LNCaP clone FGC (cell line): ENCODE measurements at regions not wholly inside any gene's neighbourhood (a gene's known extent, or its start where the extent isn't known, plus 50 kb on each side); places are given as distances from the start of the nearest gene placed in this dataset.

Experiments
- DNase-seq: peaks from one replicate; pipeline ENCODE4 v3.0.0-alpha.2; 2011; ENCODE audit warnings: low read depth
- H3K4me3 ChIP-seq: 2 replicates; pipeline ENCODE4 v1.5.1; 2011; ENCODE audit warnings: mild to moderate bottlenecking, low read depth, low read length, control low read depth
- TF ChIP-seq, protein P1 (sequence below): IDR thresholded peaks from 2 replicates; pipeline ENCODE4 v1.5.1; 2012; ENCODE audit warnings: mild to moderate bottlenecking; ENCODE audit not compliant: control insufficient read depth, insufficient read depth; ENCODE audit errors: extremely low read depth

DNA sequence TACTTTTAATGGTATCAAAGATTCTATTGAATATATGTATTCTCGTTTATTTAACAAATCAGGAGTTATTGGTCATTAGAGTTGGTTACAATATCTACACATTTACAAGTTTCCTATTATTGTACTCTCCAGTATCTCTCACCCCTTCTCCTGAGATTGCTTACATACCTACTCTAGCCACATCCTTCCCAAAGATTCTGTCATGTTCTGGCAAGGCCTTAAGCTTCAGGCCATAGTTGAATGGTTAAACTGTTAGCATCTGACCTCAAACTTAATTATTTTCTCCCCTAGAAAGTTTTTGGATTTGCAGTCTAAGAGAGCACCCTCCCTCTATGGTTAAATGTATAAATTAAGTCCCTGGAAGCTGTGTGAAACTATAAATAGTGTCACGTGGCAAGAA lies 784.2 kb downstream of the GLUD2 start:
- H3K4me3 ChIP-seq = no peak overlapping the region
- DNase-seq = no peak
- TF ChIP-seq, protein P1, sequence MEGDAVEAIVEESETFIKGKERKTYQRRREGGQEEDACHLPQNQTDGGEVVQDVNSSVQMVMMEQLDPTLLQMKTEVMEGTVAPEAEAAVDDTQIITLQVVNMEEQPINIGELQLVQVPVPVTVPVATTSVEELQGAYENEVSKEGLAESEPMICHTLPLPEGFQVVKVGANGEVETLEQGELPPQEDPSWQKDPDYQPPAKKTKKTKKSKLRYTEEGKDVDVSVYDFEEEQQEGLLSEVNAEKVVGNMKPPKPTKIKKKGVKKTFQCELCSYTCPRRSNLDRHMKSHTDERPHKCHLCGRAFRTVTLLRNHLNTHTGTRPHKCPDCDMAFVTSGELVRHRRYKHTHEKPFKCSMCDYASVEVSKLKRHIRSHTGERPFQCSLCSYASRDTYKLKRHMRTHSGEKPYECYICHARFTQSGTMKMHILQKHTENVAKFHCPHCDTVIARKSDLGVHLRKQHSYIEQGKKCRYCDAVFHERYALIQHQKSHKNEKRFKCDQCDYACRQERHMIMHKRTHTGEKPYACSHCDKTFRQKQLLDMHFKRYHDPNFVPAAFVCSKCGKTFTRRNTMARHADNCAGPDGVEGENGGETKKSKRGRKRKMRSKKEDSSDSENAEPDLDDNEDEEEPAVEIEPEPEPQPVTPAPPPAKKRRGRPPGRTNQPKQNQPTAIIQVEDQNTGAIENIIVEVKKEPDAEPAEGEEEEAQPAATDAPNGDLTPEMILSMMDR = no peak

DNA sequence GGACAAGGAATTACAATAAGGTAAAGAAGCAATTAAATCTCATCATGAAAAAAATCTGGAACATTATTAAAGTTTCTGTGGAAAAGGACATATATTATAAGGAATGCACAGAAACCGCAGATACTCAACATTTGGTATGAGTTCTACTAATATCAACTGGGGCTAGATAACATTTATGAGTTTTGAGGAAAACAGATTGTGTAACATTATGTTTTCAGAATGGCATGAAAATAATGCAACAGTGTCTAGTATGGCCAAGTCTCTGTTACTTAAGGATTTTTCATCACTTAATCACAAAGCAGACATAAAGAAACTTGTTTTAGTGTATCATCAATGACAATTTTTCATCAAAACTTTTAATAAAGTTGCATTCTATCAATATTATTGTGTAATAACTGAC lies 785.0 kb downstream of the GLUD2 start:
- no peak overlapping the region for H3K4me3 ChIP-seq
- TF ChIP-seq, protein P1 = no peak
- no peak for DNase-seq

DNA sequence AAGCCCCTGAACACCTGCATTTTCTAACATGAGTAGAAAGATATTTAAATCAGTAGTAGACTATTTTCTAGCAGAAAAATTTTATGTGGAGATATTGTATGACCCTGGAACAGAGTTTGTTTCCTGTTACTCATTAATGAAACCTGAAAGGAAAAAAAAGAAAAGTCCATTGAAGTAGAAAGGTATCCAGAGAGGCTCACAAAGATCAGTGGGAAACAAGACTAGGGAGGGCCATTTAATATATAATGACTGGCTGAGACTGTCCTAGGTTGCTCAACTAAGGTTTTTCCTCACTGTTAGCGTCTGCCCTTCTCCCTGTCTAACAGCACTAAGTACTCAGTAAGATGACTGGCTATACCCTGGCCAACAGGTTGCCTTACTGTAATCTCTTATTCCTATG lies 788.6 kb downstream of the GLUD2 start:
- no peak for DNase-seq
- TF ChIP-seq, protein P1 = no peak
- H3K4me3 ChIP-seq = no peak overlapping the region

- no peak overlapping the region for H3K4me3 ChIP-seq
- TF ChIP-seq, protein P1 = no peak
Measured at GRCh38 chrX:121851033-121851432, 803.6 kb downstream of the GLUD2 start.

GRCh38 chrX:121853762-121854613 lies 806.6 kb downstream of the GLUD2 start:
- no peak for DNase-seq
- H3K4me3 ChIP-seq = no peak overlapping the region
- TF ChIP-seq, protein P1 = no peak

More at GRCh38 chrX:121851033-121851432, 803.6 kb downstream of the GLUD2 start:
- DNase-seq = no peak

- no peak for DNase-seq
- TF ChIP-seq, protein P1 = no peak
- H3K4me3 ChIP-seq = no peak overlapping the region
Measured at GRCh38 chrX:121854614-121854911, 807.2 kb downstream of the GLUD2 start.

GRCh38 chrX:121858867-121859647 lies 811.6 kb downstream of the GLUD2 start:
- H3K4me3 ChIP-seq = no peak overlapping the region
- DNase-seq = no peak
- TF ChIP-seq, protein P1 = no peak
